ENCODE measurements at regions not wholly inside any gene's neighbourhood (a gene's known extent, or its start where the extent isn't known, plus 50 kb on each side); places are given as distances from the start of the nearest gene placed in this dataset.

DNA sequence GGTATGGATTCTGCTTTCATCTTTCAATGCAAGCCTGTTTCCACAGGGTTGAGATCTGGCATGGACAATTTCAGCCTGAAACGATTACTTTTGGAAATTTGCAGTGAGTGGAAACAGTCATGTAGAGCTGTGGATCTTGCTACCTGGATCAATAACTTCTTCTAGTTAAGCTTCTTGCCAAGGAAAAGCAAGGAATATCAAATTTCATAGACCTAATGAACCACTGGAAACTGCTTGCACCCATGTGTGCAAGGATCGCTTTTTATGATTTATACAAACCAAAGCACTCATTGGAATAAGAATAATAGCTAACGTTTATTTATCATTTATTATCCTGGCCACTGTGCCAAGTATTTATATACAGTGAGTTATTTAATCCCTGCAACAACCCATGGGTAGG, 392.8 kb downstream of the KCNRG start:
- Histone ChIP-seq H3K9me3 (no peaks in the 10 kb centered on the region), H3K4me1 (replicated peaks) (no peaks in the 10 kb centered on the region), H3K27me3 (replicated peaks; ENCODE audit: insufficient read depth) (no peaks in the 10 kb centered on the region), H3K27ac (no peak overlapping the region), H3K4me3 (no peak overlapping the region), H3K36me3 (no peaks in the 10 kb centered on the region)
- DNase-seq (ENCODE audit: low spot score) = no peak
- intact Hi-C loops (cut with DNase I) = no loop called here
- 32% methylated on average over 3 of the region's 3 CpGs for WGBS
- no peak for TF ChIP-seq POLR2AphosphoS5 (IDR thresholded peaks at IDR 0.05)
- TF ChIP-seq, protein P1, sequence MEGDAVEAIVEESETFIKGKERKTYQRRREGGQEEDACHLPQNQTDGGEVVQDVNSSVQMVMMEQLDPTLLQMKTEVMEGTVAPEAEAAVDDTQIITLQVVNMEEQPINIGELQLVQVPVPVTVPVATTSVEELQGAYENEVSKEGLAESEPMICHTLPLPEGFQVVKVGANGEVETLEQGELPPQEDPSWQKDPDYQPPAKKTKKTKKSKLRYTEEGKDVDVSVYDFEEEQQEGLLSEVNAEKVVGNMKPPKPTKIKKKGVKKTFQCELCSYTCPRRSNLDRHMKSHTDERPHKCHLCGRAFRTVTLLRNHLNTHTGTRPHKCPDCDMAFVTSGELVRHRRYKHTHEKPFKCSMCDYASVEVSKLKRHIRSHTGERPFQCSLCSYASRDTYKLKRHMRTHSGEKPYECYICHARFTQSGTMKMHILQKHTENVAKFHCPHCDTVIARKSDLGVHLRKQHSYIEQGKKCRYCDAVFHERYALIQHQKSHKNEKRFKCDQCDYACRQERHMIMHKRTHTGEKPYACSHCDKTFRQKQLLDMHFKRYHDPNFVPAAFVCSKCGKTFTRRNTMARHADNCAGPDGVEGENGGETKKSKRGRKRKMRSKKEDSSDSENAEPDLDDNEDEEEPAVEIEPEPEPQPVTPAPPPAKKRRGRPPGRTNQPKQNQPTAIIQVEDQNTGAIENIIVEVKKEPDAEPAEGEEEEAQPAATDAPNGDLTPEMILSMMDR (IDR thresholded peaks at IDR 0.05) = no peak
- TF ChIP-seq POLR2A (IDR thresholded peaks at IDR 0.05) = no peak

DNA sequence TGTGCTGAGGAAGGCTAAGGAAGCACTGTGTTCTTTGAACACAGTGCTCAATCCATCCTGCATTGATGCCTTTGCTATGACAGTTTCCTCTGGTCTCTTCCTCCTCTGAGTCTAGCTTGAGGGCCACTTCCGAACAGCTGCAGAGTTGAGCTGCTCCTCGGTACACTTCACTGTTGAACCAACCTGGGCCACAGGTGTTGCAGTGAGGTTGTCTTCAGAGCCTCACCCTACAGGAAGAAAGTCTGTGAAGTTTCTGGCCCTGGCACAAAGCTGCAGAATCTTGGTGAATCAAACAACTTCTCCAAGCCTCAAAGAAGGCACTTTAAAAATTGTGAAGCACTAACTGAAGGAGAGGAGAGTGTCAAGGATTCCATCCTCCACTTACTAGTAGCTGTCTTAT, 394.0 kb downstream of the KCNRG start:
- WGBS = 86% methylated on average over 2 of the region's 2 CpGs
- H3K4me3 ChIP-seq = no peak overlapping the region
- intact Hi-C loops (cut with DNase I) = no loop called here
- H3K36me3 ChIP-seq = no peaks in the 10 kb centered on the region
- no peaks in the 10 kb centered on the region for H3K4me1 ChIP-seq (replicated peaks)
- DNase-seq (ENCODE audit: low spot score) = no peak
- TF ChIP-seq POLR2A (IDR thresholded peaks at IDR 0.05) (no peak), POLR2AphosphoS5 (IDR thresholded peaks at IDR 0.05) (no peak)
- TF ChIP-seq, protein P1 (IDR thresholded peaks at IDR 0.05) = no peak
- H3K27ac ChIP-seq = no peak overlapping the region
- H3K9me3 ChIP-seq = no peaks in the 10 kb centered on the region
- no peaks in the 10 kb centered on the region for H3K27me3 ChIP-seq (replicated peaks; ENCODE audit: insufficient read depth)

DNA sequence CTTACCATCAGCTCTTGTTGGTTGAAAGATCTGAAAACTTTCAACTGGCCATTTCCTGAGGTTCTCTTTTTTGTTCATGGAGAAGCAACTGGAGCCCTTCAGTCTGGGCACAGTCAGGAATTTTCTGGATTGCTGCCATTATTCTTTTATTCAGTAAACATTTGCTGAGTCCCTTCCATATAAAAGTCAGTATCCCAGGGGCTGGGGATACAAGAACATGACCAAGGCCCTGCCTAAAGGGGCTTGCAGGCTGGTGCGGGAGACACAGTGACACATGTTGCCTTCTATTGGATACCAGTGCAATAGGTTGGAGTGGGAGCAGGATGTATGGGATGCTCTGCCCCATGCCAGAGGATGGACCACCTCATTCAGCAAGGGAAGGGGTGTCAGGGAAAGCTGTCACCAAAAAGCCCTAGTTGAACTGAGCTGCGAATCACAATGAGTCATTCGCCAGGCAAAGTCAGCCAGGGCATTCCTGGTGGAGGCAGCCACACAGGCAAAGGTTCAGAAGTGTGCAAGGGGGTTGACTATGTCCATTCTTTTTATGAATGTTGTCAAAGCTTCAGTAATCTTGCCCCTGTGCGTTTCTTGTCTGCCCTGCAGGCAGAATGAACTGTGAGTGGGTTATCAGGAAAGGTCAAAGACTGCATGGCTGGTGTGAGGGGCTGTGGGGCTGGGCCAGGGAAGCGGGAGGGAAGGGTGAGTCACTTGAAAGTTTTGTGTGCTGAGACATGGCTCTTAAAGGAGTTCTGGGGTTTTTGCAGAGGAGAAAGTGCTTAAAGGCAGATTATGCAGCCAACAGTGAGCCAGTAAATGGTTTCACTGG, 395.9 kb downstream of the KCNRG start:
- H3K27ac ChIP-seq = no peak overlapping the region
- intact Hi-C loops (cut with DNase I) = no loop called here
- DNase-seq (ENCODE audit: low spot score) = no peak

DNA sequence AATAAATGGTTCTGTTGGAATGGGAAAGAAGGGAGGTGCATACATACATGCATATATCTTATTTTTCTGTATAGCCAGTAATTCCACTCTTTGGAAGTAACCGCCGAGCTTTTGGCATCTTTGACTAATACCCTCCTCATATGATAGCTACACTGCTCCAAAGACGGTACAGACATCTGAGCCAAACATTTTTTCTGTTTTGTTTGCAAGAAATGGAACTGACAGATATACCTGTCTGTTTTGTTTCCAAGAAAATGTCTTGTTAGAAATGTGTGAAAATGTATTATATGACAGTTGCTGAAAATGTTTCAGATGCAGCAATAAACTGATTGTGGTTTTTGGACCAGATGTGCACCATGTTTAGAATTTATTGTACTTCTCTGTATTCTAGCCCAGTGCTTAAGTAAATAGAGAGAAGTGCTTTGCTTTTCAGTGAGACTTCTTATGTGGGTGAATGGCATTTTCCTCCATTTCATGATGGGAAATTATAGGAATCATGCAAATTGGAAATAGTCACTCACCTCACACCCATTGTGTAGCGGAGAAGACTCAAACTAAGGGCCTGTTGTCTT, 396.9 kb downstream of the KCNRG start:
- Histone ChIP-seq H3K4me1 (replicated peaks) (no peaks in the 10 kb centered on the region), H3K36me3 (no peaks in the 10 kb centered on the region), H3K27ac (no peak overlapping the region), H3K9me3 (no peaks in the 10 kb centered on the region), H3K27me3 (replicated peaks; ENCODE audit: insufficient read depth) (no peaks in the 10 kb centered on the region), H3K4me3 (no peak overlapping the region)
- WGBS = 43% methylated on average over 4 of the region's 4 CpGs
- intact Hi-C loops (cut with DNase I) = no loop called here
- TF ChIP-seq, protein P1 (IDR thresholded peaks at IDR 0.05) = no peak
- no peak for DNase-seq (ENCODE audit: low spot score)

More for the DNA sequence above, 395.9 kb downstream of the KCNRG start:
- H3K36me3 ChIP-seq = no peaks in the 10 kb centered on the region
- H3K4me1 ChIP-seq (replicated peaks) = no peaks in the 10 kb centered on the region
- H3K27me3 ChIP-seq (replicated peaks; ENCODE audit: insufficient read depth) = no peaks in the 10 kb centered on the region
- TF ChIP-seq POLR2AphosphoS5 (IDR thresholded peaks at IDR 0.05) = no peak
- TF ChIP-seq POLR2A (IDR thresholded peaks at IDR 0.05) = no peak
- TF ChIP-seq, protein P1 (IDR thresholded peaks at IDR 0.05) = no peak
- no peak overlapping the region for H3K4me3 ChIP-seq
- WGBS = 55% methylated on average over 5 of the region's 5 CpGs
- H3K9me3 ChIP-seq = no peaks in the 10 kb centered on the region

- H3K9me3 ChIP-seq = no peaks in the 10 kb centered on the region
- H3K27me3 ChIP-seq (replicated peaks; ENCODE audit: insufficient read depth) = no peaks in the 10 kb centered on the region
- H3K4me1 ChIP-seq (replicated peaks) = no peaks in the 10 kb centered on the region
- TF ChIP-seq POLR2A (IDR thresholded peaks at IDR 0.05) = no peak
- TF ChIP-seq POLR2AphosphoS5 (IDR thresholded peaks at IDR 0.05) = no peak
- TF ChIP-seq, protein P1 (IDR thresholded peaks at IDR 0.05) = no peak
- 100% methylated on average over 1 of the region's 1 CpG for WGBS
- H3K4me3 ChIP-seq = no peak overlapping the region
- intact Hi-C loops (cut with DNase I) = no loop called here
- H3K27ac ChIP-seq = no peak overlapping the region
- no peaks in the 10 kb centered on the region for H3K36me3 ChIP-seq
- no peak for DNase-seq (ENCODE audit: low spot score)
These were observed 399.4 kb downstream of the KCNRG start for GRCh38 chr13:50414640-50415039.

Data from prostate gland (tissue), 2 donors.